SU-DHL-6 (cell line): ENCODE measurements at regions not wholly inside any gene's neighbourhood (a gene's known extent, or its start where the extent isn't known, plus 50 kb on each side); places are given as distances from the start of the nearest gene placed in this dataset.

Experiments
- EZH2phosphoT487 ChIP-seq: fragments of 200-600 bp; sonication (generic), shearing (Covaris generic); conservative IDR thresholded peaks from 2 replicates; pipeline ENCODE4 v1.6.1; 2018; ENCODE audit warnings: mild to moderate bottlenecking, antibody characterized with exemption, low read length, moderate library complexity, mixed read lengths
- TF ChIP-seq, protein P1 (sequence below): fragments of 200-600 bp; sonication (generic); IDR thresholded peaks from one replicate; pipeline ENCODE4 v1.5.1; 2017; ENCODE audit warnings: antibody characterized with exemption, mild to moderate bottlenecking, low read length, moderate library complexity; ENCODE audit not compliant: insufficient read depth, poor library complexity, severe bottlenecking

DNA sequence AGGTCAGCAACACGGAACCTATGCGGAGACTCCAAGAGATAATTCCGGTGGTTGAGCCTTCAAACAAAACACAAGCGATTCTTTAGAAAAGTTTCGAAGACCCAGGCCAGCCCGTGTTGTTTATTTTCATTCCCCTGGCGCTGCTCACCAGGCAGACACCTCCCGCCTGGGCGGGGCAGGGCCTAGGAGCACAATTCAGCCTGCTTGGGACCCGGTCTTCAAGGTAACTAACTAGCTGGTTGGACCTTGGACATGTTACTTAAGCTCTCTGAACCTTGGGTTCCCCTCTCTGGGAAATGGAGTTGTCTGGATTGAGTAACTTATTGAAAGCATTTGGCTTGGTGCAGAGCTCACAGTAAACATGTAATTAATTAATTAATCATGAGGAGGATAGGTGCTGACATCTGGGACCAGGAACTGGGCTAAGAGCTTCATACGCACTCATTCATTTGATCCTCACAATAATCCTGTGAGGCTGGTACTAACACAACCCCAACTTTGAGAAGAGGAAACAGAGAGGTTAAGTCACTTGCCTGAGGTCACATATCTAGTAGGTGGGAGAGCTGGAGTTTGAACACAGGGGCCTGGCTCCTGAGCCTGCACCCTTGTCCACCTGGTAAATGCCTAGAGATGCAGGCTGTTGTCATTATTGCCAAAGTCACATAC is 125.3 kb upstream of the SMURF2 start:
- TF ChIP-seq, protein P1, sequence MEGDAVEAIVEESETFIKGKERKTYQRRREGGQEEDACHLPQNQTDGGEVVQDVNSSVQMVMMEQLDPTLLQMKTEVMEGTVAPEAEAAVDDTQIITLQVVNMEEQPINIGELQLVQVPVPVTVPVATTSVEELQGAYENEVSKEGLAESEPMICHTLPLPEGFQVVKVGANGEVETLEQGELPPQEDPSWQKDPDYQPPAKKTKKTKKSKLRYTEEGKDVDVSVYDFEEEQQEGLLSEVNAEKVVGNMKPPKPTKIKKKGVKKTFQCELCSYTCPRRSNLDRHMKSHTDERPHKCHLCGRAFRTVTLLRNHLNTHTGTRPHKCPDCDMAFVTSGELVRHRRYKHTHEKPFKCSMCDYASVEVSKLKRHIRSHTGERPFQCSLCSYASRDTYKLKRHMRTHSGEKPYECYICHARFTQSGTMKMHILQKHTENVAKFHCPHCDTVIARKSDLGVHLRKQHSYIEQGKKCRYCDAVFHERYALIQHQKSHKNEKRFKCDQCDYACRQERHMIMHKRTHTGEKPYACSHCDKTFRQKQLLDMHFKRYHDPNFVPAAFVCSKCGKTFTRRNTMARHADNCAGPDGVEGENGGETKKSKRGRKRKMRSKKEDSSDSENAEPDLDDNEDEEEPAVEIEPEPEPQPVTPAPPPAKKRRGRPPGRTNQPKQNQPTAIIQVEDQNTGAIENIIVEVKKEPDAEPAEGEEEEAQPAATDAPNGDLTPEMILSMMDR: no peak
- TF ChIP-seq EZH2phosphoT487: no peak
